ENCODE measurements at regions not wholly inside any gene's neighbourhood (a gene's known extent, or its start where the extent isn't known, plus 50 kb on each side); places are given as distances from the start of the nearest gene placed in this dataset.

GRCh38 chr3:110341047-110341446 lies 730.6 kb upstream of the NECTIN3 start:
- H3K36me3 ChIP-seq (ENCODE audit: control insufficient read depth in 4 of 4, insufficient read depth in 4 of 4, low read length in 3 of 4), result no peaks in the 10 kb centered on the region
- H3K9me3 ChIP-seq (ENCODE audit: control extremely low read depth in 1 of 5, control insufficient read depth in 4 of 5, insufficient read depth in 2 of 5, low read depth in 1 of 5, low read length in 4 of 5), result peaks cover 0 to 3% (median 0%) of the 10 kb centered on the region in 5 experiments
- 100% methylated on average over 1 of the region's 2 CpGs for WGBS (ENCODE audit: insufficient coverage)
- CTCF ChIA-PET, result no interaction called here
- H3K4me1 ChIP-seq (ENCODE audit: control extremely low read depth in 1 of 4, control insufficient read depth in 4 of 4, insufficient read depth in 4 of 4, low read length in 3 of 4), result peaks cover 0 to 12% (median 2%) of the 10 kb centered on the region in 4 experiments
- H3K4me3 ChIP-seq (ENCODE audit: control insufficient read depth in 1 of 7, extremely low read depth in 1 of 7, insufficient read depth in 4 of 7, low read depth in 2 of 7, low read length in 6 of 7), result no peak overlapping the region
- H3K27me3 ChIP-seq (replicated peaks in 2 of 5; ENCODE audit: control insufficient read depth in 4 of 5, insufficient read depth in 5 of 5, low read length in 4 of 5), result no peaks in the 10 kb centered on the region
- POLR2A ChIA-PET, result no interaction called here
- no peak for DNase-seq
- H3K27ac ChIP-seq (ENCODE audit: insufficient read depth in 1 of 2, low read depth in 1 of 2, low read length in 2 of 2, poor library complexity in 1 of 2, severe bottlenecking in 2 of 2), result no peak overlapping the region

- POLR2A ChIA-PET, result no interaction called here
- 100% methylated on average over 3 of the region's 3 CpGs for WGBS (ENCODE audit: insufficient coverage)
- no peak overlapping the region for H3K27ac ChIP-seq (ENCODE audit: insufficient read depth in 1 of 2, low read depth in 1 of 2, low read length in 2 of 2, poor library complexity in 1 of 2, severe bottlenecking in 2 of 2)
Observed at GRCh38 chr3:110343376-110343775, 728.2 kb upstream of the NECTIN3 start.

GRCh38 chr3:110343945-110344344 lies 727.7 kb upstream of the NECTIN3 start:
- H3K27me3 ChIP-seq (replicated peaks in 2 of 5; ENCODE audit: control insufficient read depth in 4 of 5, insufficient read depth in 5 of 5, low read length in 4 of 5), result no peaks in the 10 kb centered on the region
- H3K36me3 ChIP-seq (ENCODE audit: control insufficient read depth in 4 of 4, insufficient read depth in 4 of 4, low read length in 3 of 4), result no peaks in the 10 kb centered on the region
- H3K4me1 ChIP-seq (ENCODE audit: control extremely low read depth in 1 of 4, control insufficient read depth in 4 of 4, insufficient read depth in 4 of 4, low read length in 3 of 4), result peaks cover 0 to 12% (median 2%) of the 10 kb centered on the region in 4 experiments
- ChIA-PET CTCF (no interaction called here), POLR2A (no interaction called here)
- DNase-seq, result no peak
- H3K4me3 ChIP-seq (ENCODE audit: control insufficient read depth in 1 of 7, extremely low read depth in 1 of 7, insufficient read depth in 4 of 7, low read depth in 2 of 7, low read length in 6 of 7), result no peak overlapping the region
- no CpG with 5 or more reads among the region's 1 CpG for WGBS (ENCODE audit: insufficient coverage)
- no peak overlapping the region for H3K27ac ChIP-seq (ENCODE audit: insufficient read depth in 1 of 2, low read depth in 1 of 2, low read length in 2 of 2, poor library complexity in 1 of 2, severe bottlenecking in 2 of 2)
- no peaks in the 10 kb centered on the region for H3K9me3 ChIP-seq (ENCODE audit: control extremely low read depth in 1 of 5, control insufficient read depth in 4 of 5, insufficient read depth in 2 of 5, low read depth in 1 of 5, low read length in 4 of 5)

More at GRCh38 chr3:110343376-110343775, 728.2 kb upstream of the NECTIN3 start:
- no peaks in the 10 kb centered on the region for H3K9me3 ChIP-seq (ENCODE audit: control extremely low read depth in 1 of 5, control insufficient read depth in 4 of 5, insufficient read depth in 2 of 5, low read depth in 1 of 5, low read length in 4 of 5)
- CTCF ChIA-PET, result no interaction called here
- H3K4me1 ChIP-seq (ENCODE audit: control extremely low read depth in 1 of 4, control insufficient read depth in 4 of 4, insufficient read depth in 4 of 4, low read length in 3 of 4), result peaks cover 0 to 12% (median 2%) of the 10 kb centered on the region in 4 experiments
- H3K36me3 ChIP-seq (ENCODE audit: control insufficient read depth in 4 of 4, insufficient read depth in 4 of 4, low read length in 3 of 4), result no peaks in the 10 kb centered on the region
- H3K4me3 ChIP-seq (ENCODE audit: control insufficient read depth in 1 of 7, extremely low read depth in 1 of 7, insufficient read depth in 4 of 7, low read depth in 2 of 7, low read length in 6 of 7), result no peak overlapping the region
- no peaks in the 10 kb centered on the region for H3K27me3 ChIP-seq (replicated peaks in 2 of 5; ENCODE audit: control insufficient read depth in 4 of 5, insufficient read depth in 5 of 5, low read length in 4 of 5)
- DNase-seq, result no peak

GRCh38 chr3:110344487-110344886 lies 727.1 kb upstream of the NECTIN3 start:
- DNase-seq, result no peak
- H3K9me3 ChIP-seq (ENCODE audit: control extremely low read depth in 1 of 5, control insufficient read depth in 4 of 5, insufficient read depth in 2 of 5, low read depth in 1 of 5, low read length in 4 of 5), result no peaks in the 10 kb centered on the region
- no peaks in the 10 kb centered on the region for H3K27me3 ChIP-seq (replicated peaks in 2 of 5; ENCODE audit: control insufficient read depth in 4 of 5, insufficient read depth in 5 of 5, low read length in 4 of 5)
- H3K36me3 ChIP-seq (ENCODE audit: control insufficient read depth in 4 of 4, insufficient read depth in 4 of 4, low read length in 3 of 4), result no peaks in the 10 kb centered on the region
- CTCF ChIA-PET, result interaction anchor here (1.0 to 1.6 kb wide), 2 partner anchors 12 to 30 kb away, joined by 3 to 4 read pairs; no protein-coding TSS in a partner anchor
- peaks cover 0 to 12% (median 2%) of the 10 kb centered on the region in 4 experiments for H3K4me1 ChIP-seq (ENCODE audit: control extremely low read depth in 1 of 4, control insufficient read depth in 4 of 4, insufficient read depth in 4 of 4, low read length in 3 of 4)
- POLR2A ChIA-PET, result no interaction called here
- H3K27ac ChIP-seq (ENCODE audit: insufficient read depth in 1 of 2, low read depth in 1 of 2, low read length in 2 of 2, poor library complexity in 1 of 2, severe bottlenecking in 2 of 2), result no peak overlapping the region
- H3K4me3 ChIP-seq (ENCODE audit: control insufficient read depth in 1 of 7, extremely low read depth in 1 of 7, insufficient read depth in 4 of 7, low read depth in 2 of 7, low read length in 6 of 7), result no peak overlapping the region

- WGBS (ENCODE audit: insufficient coverage), result no CpG with 5 or more reads among the region's 5 CpGs
Observed at GRCh38 chr3:110344897-110345767, 726.5 kb upstream of the NECTIN3 start.

GRCh38 chr3:110349295-110349694 lies 722.3 kb upstream of the NECTIN3 start:
- no CpG with 5 or more reads among the region's 2 CpGs for WGBS (ENCODE audit: insufficient coverage)
- Histone ChIP-seq H3K4me3 (ENCODE audit: control insufficient read depth in 1 of 7, extremely low read depth in 1 of 7, insufficient read depth in 4 of 7, low read depth in 2 of 7, low read length in 6 of 7) (no peak overlapping the region), H3K27me3 (replicated peaks in 2 of 5; ENCODE audit: control insufficient read depth in 4 of 5, insufficient read depth in 5 of 5, low read length in 4 of 5) (no peaks in the 10 kb centered on the region), H3K36me3 (ENCODE audit: control insufficient read depth in 4 of 4, insufficient read depth in 4 of 4, low read length in 3 of 4) (no peaks in the 10 kb centered on the region), H3K27ac (ENCODE audit: insufficient read depth in 1 of 2, low read depth in 1 of 2, low read length in 2 of 2, poor library complexity in 1 of 2, severe bottlenecking in 2 of 2) (no peak overlapping the region), H3K9me3 (ENCODE audit: control extremely low read depth in 1 of 5, control insufficient read depth in 4 of 5, insufficient read depth in 2 of 5, low read depth in 1 of 5, low read length in 4 of 5) (no peaks in the 10 kb centered on the region), H3K4me1 (ENCODE audit: control extremely low read depth in 1 of 4, control insufficient read depth in 4 of 4, insufficient read depth in 4 of 4, low read length in 3 of 4) (peaks cover 0 to 11% (median under 1%) of the 10 kb centered on the region in 4 experiments)
- DNase-seq, result no peak
- POLR2A ChIA-PET, result no interaction called here
- CTCF ChIA-PET, result no interaction called here

More at GRCh38 chr3:110344897-110345767, 726.5 kb upstream of the NECTIN3 start:
- Histone ChIP-seq H3K4me1 (ENCODE audit: control extremely low read depth in 1 of 4, control insufficient read depth in 4 of 4, insufficient read depth in 4 of 4, low read length in 3 of 4) (peaks cover 0 to 12% (median 2%) of the 10 kb centered on the region in 4 experiments), H3K36me3 (ENCODE audit: control insufficient read depth in 4 of 4, insufficient read depth in 4 of 4, low read length in 3 of 4) (no peaks in the 10 kb centered on the region), H3K27me3 (replicated peaks in 2 of 5; ENCODE audit: control insufficient read depth in 4 of 5, insufficient read depth in 5 of 5, low read length in 4 of 5) (no peaks in the 10 kb centered on the region), H3K9me3 (ENCODE audit: control extremely low read depth in 1 of 5, control insufficient read depth in 4 of 5, insufficient read depth in 2 of 5, low read depth in 1 of 5, low read length in 4 of 5) (no peaks in the 10 kb centered on the region), H3K4me3 (ENCODE audit: control insufficient read depth in 1 of 7, extremely low read depth in 1 of 7, insufficient read depth in 4 of 7, low read depth in 2 of 7, low read length in 6 of 7) (no peak overlapping the region), H3K27ac (ENCODE audit: insufficient read depth in 1 of 2, low read depth in 1 of 2, low read length in 2 of 2, poor library complexity in 1 of 2, severe bottlenecking in 2 of 2) (no peak overlapping the region)
- ChIA-PET CTCF (interaction anchor here (1.0 to 1.6 kb wide), 2 partner anchors 12 to 31 kb away, joined by 3 to 4 read pairs; no protein-coding TSS in a partner anchor), POLR2A (interaction anchor here (0.7 kb wide), 1 partner anchor 1174 kb away, joined by 4 read pairs; no protein-coding TSS in a partner anchor)
- peak in 2 of 3 donors; percentile 22 to 40 for DNase-seq

GRCh38 chr3:110352841-110353604 lies 718.6 kb upstream of the NECTIN3 start:
- Histone ChIP-seq H3K4me3 (ENCODE audit: control insufficient read depth in 1 of 7, extremely low read depth in 1 of 7, insufficient read depth in 4 of 7, low read depth in 2 of 7, low read length in 6 of 7) (no peak overlapping the region), H3K27me3 (replicated peaks in 2 of 5; ENCODE audit: control insufficient read depth in 4 of 5, insufficient read depth in 5 of 5, low read length in 4 of 5) (no peaks in the 10 kb centered on the region), H3K9me3 (ENCODE audit: control extremely low read depth in 1 of 5, control insufficient read depth in 4 of 5, insufficient read depth in 2 of 5, low read depth in 1 of 5, low read length in 4 of 5) (no peaks in the 10 kb centered on the region), H3K36me3 (ENCODE audit: control insufficient read depth in 4 of 4, insufficient read depth in 4 of 4, low read length in 3 of 4) (no peaks in the 10 kb centered on the region), H3K27ac (ENCODE audit: insufficient read depth in 1 of 2, low read depth in 1 of 2, low read length in 2 of 2, poor library complexity in 1 of 2, severe bottlenecking in 2 of 2) (no peak overlapping the region), H3K4me1 (ENCODE audit: control extremely low read depth in 1 of 4, control insufficient read depth in 4 of 4, insufficient read depth in 4 of 4, low read length in 3 of 4) (no peaks in the 10 kb centered on the region)
- CTCF ChIA-PET, result no interaction called here
- POLR2A ChIA-PET, result no interaction called here
- 100% methylated on average over 2 of the region's 2 CpGs for WGBS (ENCODE audit: insufficient coverage)
- no peak for DNase-seq

Measured in common myeloid progenitor, CD34-positive (primary cell).